ENCODE measurements at regions not wholly inside any gene's neighbourhood (a gene's known extent, or its start where the extent isn't known, plus 50 kb on each side); places are given as distances from the start of the nearest gene placed in this dataset.
A peak's percentile ranks its signal among the peaks of the same experiment; 100 is the strongest.
"Not testable (repeated sequence)": the region's sequence is repeated elsewhere in the genome, so short reads cannot be mapped to it uniquely, and the experiment has no call there.

DNA sequence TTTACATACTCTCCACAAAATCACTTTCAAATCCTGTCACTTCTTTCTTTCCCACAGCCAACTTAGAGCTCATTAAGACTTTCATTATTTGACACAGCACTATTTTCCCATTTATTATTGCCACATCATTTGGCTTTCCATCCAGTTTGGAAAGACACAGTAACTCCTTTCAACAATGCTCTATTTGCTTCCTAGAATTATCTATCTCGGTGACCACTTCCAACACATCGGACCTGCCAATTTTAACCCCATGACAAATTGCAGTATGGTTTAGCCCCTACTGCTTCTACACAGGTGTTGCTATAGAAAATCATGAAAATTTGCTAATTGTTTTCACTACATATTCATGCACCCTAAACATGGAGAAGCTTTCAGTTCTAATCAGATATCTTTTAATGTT lies 190.6 kb upstream of the COX7C start:
- no peaks in the 10 kb centered on the region for H3K9me3 ChIP-seq (ENCODE audit: control insufficient read depth, low read length)
- H3K9ac ChIP-seq (ENCODE audit: low read length), result no peak overlapping the region
- DNase-seq (ENCODE audit: low read depth), result no peak
- H3K4me3 ChIP-seq (ENCODE audit: low read length), result no peak overlapping the region
- H3K36me3 ChIP-seq (ENCODE audit: control insufficient read depth, insufficient read depth, low read length, severe bottlenecking), result no peaks in the 10 kb centered on the region
- H3K4me1 ChIP-seq (ENCODE audit: control insufficient read depth, insufficient read depth, low read length), result no peaks in the 10 kb centered on the region
- no peaks in the 10 kb centered on the region for H3K27me3 ChIP-seq (replicated peaks; ENCODE audit: control insufficient read depth, insufficient read depth, low read length)

DNA sequence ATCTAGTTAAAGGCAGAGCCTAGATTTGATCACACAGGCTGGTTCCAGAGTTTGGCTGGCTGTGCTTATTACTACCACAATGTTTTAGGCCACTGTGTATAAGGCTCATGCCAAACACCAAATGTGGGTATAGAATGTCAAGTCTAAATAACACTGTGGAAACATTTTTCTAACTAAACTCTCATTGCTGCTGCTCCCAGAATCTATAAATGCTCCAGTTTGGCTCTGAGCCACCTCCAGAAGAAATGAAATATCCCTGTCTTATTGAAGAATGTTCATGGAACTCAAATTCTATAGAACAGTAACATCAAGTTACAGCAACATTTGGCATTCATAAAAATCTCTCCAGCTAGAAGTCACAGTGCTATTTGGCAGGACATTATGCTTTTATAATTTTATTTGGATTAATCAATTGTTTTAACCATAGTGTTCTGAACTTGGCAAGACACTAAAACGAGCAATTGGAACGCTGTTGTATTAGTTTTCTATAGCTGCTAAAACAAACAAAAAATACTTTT lies 178.1 kb upstream of the COX7C start:
- Histone ChIP-seq H3K36me3 (ENCODE audit: control insufficient read depth, insufficient read depth, low read length, severe bottlenecking) (no peaks in the 10 kb centered on the region), H3K27me3 (replicated peaks; ENCODE audit: control insufficient read depth, insufficient read depth, low read length) (no peaks in the 10 kb centered on the region), H3K4me3 (ENCODE audit: low read length) (no peak overlapping the region), H3K9ac (ENCODE audit: low read length) (no peak overlapping the region), H3K4me1 (ENCODE audit: control insufficient read depth, insufficient read depth, low read length) (no peaks in the 10 kb centered on the region), H3K9me3 (ENCODE audit: control insufficient read depth, low read length) (no peaks in the 10 kb centered on the region)
- no peak for DNase-seq (ENCODE audit: low read depth)

DNA sequence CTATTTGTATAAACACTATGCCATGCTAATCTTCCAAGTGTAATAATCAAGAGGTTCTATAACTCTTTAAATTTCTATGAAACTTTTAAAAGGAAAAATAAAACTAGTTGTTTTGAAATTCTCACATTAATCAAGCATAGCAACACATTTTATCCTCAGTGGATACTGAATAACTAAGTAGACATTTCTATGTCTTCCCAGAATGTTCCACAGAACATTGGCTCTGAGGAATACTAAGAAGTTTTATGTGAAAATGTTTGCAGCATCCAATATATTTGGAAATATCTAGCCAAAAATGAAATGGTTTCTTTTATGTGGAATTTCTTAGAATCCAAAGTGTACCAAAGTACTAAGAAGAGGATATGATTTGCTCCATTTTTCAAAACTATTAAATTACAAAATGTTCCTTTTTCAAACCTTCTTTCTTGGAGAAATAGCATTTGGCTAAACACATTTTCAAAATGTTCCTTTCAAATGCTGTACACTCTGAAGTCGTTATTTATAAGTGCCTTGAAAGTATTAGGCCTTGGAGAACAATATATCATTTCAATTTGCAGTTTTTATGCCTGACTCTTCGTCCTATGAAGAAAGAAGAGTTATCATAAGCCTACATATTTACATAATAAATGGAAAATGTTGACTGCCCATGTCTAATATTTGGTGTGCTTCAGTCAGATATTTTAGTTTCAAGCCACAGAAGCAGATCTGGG lies 175.6 kb upstream of the COX7C start:
- Histone ChIP-seq H3K36me3 (ENCODE audit: control insufficient read depth, insufficient read depth, low read length, severe bottlenecking) (no peaks in the 10 kb centered on the region), H3K9me3 (ENCODE audit: control insufficient read depth, low read length) (no peaks in the 10 kb centered on the region), H3K4me3 (ENCODE audit: low read length) (no peak overlapping the region), H3K4me1 (ENCODE audit: control insufficient read depth, insufficient read depth, low read length) (no peaks in the 10 kb centered on the region), H3K9ac (ENCODE audit: low read length) (no peak overlapping the region), H3K27me3 (replicated peaks; ENCODE audit: control insufficient read depth, insufficient read depth, low read length) (no peaks in the 10 kb centered on the region)
- DNase-seq (ENCODE audit: low read depth), result no peak

DNA sequence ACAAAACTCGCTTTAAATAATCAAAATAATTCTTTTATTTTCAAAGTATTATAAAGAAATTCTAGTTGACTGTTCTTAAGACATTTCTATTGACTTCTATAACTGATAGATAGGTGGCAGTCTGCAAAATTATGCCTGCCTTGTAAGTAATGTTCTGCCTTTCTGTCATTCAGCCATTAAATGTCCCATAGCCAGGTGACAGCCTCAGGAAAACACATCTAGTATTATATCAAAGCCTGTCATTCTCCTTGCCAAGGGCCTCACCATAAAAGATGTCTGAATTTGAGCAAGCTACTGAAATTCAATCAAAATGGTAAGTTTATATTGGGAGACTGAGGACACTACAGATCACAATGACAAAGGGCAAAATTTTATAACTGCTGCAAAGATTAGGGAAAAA lies 170.4 kb upstream of the COX7C start:
- H3K4me3 ChIP-seq (ENCODE audit: low read length), result no peak overlapping the region
- no peaks in the 10 kb centered on the region for H3K27me3 ChIP-seq (replicated peaks; ENCODE audit: control insufficient read depth, insufficient read depth, low read length)
- no peaks in the 10 kb centered on the region for H3K36me3 ChIP-seq (ENCODE audit: control insufficient read depth, insufficient read depth, low read length, severe bottlenecking)
- H3K9me3 ChIP-seq (ENCODE audit: control insufficient read depth, low read length), result no peaks in the 10 kb centered on the region
- no peak overlapping the region for H3K9ac ChIP-seq (ENCODE audit: low read length)
- no peaks in the 10 kb centered on the region for H3K4me1 ChIP-seq (ENCODE audit: control insufficient read depth, insufficient read depth, low read length)
- DNase-seq (ENCODE audit: low read depth), result no peak

DNA sequence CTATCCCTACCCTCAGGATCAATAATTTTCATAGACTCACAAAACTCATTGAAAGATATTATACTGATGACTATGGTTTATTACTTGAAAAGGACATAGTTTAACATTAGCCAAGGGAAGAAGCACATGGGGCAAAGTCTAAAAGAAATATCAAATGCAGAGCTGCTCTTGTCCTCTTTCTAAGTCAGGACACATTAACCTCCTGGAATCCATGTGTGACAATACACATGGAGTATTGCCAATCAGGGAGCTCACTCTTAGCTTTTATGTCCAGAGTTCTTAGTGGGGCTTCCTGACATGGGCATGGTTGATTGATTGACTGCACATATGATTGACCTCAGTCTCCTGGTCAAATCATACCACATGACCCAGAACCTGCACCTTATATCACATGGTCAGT lies 165.5 kb upstream of the COX7C start:
- Histone ChIP-seq H3K9me3 (ENCODE audit: control insufficient read depth, low read length) (peaks cover 5% of the 10 kb centered on the region), H3K4me3 (ENCODE audit: low read length) (no peak overlapping the region), H3K27me3 (replicated peaks; ENCODE audit: control insufficient read depth, insufficient read depth, low read length) (no peaks in the 10 kb centered on the region), H3K4me1 (ENCODE audit: control insufficient read depth, insufficient read depth, low read length) (no peaks in the 10 kb centered on the region), H3K9ac (ENCODE audit: low read length) (no peak overlapping the region), H3K36me3 (ENCODE audit: control insufficient read depth, insufficient read depth, low read length, severe bottlenecking) (no peaks in the 10 kb centered on the region)
- DNase-seq (ENCODE audit: low read depth), result no peak

DNA sequence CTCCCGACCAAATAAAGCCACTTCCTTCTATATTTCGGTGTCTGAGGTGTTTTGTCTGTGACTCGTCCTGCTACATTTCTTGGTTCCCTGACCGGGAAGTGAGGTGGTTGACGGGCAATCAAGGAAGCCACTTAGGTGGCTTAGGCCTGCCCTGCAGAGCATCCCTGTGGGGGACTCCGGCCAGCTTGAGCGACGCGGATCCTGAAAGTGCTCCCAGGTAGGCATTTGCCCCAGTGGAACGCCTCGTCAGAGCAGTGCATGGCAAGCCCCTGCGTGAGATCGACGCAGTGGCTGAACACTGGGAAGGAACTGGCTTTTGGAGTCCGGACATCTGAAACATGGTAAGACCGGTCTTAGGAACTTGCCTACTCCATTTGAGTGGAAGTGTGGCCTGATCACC lies 157.2 kb upstream of the COX7C start:
- no peak for DNase-seq (ENCODE audit: low read depth)
- Histone ChIP-seq H3K36me3 (ENCODE audit: control insufficient read depth, insufficient read depth, low read length, severe bottlenecking) (no peaks in the 10 kb centered on the region), H3K9me3 (ENCODE audit: control insufficient read depth, low read length) (peaks cover 12% of the 10 kb centered on the region)

DNA sequence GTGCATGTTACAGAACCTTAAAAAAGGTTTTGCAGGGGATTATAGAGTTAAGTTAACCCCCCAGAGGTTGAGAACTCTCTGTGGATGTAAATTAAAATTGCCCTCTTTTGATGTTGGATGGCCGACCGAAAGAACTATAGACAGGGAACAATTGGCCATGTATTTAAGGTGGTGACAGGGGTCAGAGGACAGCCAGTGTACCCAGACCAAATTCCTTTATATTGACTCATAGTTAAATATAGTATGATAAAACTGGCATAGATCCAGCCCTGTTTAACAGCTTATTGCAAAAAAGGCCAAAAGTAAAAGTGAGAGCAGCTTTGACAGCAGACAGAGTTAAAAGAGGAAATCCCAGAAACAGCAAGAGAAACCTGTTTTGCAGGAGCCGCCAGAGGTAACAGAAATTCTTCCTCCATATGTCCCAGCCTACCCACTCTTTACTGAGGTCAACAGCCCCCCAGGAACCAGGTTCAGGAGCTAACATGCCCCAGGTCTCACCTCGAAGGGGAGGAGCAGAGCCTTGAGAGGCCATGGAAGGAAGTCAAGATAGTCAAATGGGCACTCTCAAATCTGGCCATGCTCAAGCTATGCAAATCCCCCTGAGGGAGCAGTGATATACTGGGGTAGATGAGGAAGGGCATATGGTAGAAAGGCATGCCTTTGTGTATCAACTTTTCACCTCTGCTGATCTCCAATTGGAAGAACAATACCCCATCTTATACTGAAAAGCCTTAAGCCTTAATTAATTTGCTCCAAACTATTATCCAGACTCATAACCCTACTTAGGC lies 156.4 kb upstream of the COX7C start:
- H3K27me3 ChIP-seq (replicated peaks; ENCODE audit: control insufficient read depth, insufficient read depth, low read length), result no peaks in the 10 kb centered on the region
- peak; percentile 1 for DNase-seq (ENCODE audit: low read depth)
- no peak overlapping the region for H3K9ac ChIP-seq (ENCODE audit: low read length)
- no peaks in the 10 kb centered on the region for H3K36me3 ChIP-seq (ENCODE audit: control insufficient read depth, insufficient read depth, low read length, severe bottlenecking)
- H3K4me3 ChIP-seq (ENCODE audit: low read length), result no peak overlapping the region
- H3K4me1 ChIP-seq (ENCODE audit: control insufficient read depth, insufficient read depth, low read length), result peaks cover 10% of the 10 kb centered on the region
- peaks cover 12% of the 10 kb centered on the region for H3K9me3 ChIP-seq (ENCODE audit: control insufficient read depth, low read length)

More for the DNA sequence above, 157.2 kb upstream of the COX7C start:
- no peaks in the 10 kb centered on the region for H3K27me3 ChIP-seq (replicated peaks; ENCODE audit: control insufficient read depth, insufficient read depth, low read length)
- H3K4me3 ChIP-seq (ENCODE audit: low read length), result no peak overlapping the region
- H3K4me1 ChIP-seq (ENCODE audit: control insufficient read depth, insufficient read depth, low read length), result peaks cover 10% of the 10 kb centered on the region
- H3K9ac ChIP-seq (ENCODE audit: low read length), result no peak overlapping the region

DNA sequence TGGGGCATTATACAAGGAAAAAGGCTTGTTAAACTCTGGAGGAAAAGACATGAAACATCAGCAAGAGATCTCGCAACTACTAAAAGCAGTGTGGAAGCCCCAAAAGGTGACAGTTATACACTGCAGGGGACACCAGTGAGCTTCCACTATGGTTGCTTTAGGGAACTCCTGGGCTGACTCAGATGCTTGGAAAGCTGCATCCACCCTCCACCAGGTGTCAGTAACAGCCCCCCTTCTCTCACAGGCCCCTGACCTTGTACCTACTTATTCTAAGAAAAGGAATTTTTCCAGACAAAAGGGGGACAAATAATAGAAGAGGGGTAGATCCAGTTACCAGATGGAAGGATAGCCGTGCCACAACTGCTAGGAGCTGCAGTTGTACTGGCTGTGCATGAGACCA lies 154.4 kb upstream of the COX7C start:
- no peak for DNase-seq (ENCODE audit: low read depth)
- H3K9me3 ChIP-seq (ENCODE audit: control insufficient read depth, low read length), result peaks cover 11% of the 10 kb centered on the region
- no peaks in the 10 kb centered on the region for H3K36me3 ChIP-seq (ENCODE audit: control insufficient read depth, insufficient read depth, low read length, severe bottlenecking)
- H3K4me1 ChIP-seq (ENCODE audit: control insufficient read depth, insufficient read depth, low read length), result peaks cover 10% of the 10 kb centered on the region
- H3K9ac ChIP-seq (ENCODE audit: low read length), result no peak overlapping the region
- no peaks in the 10 kb centered on the region for H3K27me3 ChIP-seq (replicated peaks; ENCODE audit: control insufficient read depth, insufficient read depth, low read length)
- H3K4me3 ChIP-seq (ENCODE audit: low read length), result no peak overlapping the region

DNA sequence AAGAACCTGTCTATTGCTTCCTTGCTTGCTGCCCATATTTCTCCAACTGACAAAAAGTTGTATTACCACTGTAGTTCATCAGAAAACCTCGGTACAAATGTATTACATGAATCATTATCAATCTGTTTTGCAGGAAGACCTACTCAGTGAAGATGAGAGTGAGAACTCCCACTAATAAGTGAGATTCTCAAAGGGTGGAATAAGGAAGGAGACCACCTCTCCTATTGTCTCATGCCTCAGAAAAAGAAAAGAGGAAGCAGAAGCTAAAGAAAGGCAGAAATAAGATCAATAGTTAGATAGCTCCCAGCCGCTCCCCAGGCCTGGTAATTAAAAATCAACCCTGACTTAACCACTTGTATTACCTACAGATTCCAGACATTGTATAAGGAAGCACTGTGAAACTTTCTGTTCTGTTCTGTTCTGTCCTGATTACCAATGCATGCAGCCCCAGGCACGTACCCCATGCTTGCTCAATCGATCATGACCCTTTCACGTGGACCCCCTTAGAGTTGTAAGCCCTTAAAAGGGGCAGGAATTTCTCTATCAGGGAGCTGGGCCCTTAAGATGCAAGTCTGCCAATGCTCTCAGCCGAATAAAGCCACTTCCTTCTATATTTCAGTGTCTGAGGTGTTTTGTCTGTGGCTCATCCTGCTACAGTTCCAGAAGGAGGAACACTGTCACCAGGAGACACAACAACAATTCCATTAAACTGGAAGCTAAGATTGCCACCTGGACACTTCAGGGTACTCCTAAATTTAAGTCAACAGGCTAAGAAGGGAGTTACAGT lies 152.5 kb upstream of the COX7C start:
- Histone ChIP-seq H3K9me3 (ENCODE audit: control insufficient read depth, low read length) (peaks cover 11% of the 10 kb centered on the region), H3K4me3 (ENCODE audit: low read length) (no peak overlapping the region), H3K27me3 (replicated peaks; ENCODE audit: control insufficient read depth, insufficient read depth, low read length) (no peaks in the 10 kb centered on the region), H3K9ac (ENCODE audit: low read length) (no peak overlapping the region), H3K4me1 (ENCODE audit: control insufficient read depth, insufficient read depth, low read length) (peaks cover 10% of the 10 kb centered on the region), H3K36me3 (ENCODE audit: control insufficient read depth, insufficient read depth, low read length, severe bottlenecking) (no peaks in the 10 kb centered on the region)
- no peak for DNase-seq (ENCODE audit: low read depth)

DNA sequence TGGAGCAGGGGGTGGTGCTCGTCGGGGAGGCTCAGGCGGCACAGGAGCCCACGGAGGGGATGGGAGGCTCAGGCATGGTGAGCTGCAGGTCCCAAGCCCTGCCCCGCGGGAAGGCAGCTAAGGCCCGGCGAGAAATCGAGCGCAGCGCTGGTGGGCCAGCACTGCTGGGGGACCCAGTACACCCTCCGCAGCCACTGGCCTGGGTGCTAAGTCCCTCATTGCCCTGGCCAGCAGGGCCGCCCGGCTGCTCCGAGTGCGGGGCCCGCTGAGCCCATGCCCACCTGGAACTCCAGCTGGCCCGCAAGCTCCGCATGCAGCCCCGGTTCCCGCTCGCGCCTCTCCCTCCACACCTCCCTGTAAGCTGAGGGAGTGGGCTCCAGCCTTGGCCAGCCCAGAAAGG lies 151.0 kb upstream of the COX7C start:
- not testable (repeated sequence) for H3K36me3 ChIP-seq (ENCODE audit: control insufficient read depth, insufficient read depth, low read length, severe bottlenecking); DNase-seq (ENCODE audit: low read depth)

DNA sequence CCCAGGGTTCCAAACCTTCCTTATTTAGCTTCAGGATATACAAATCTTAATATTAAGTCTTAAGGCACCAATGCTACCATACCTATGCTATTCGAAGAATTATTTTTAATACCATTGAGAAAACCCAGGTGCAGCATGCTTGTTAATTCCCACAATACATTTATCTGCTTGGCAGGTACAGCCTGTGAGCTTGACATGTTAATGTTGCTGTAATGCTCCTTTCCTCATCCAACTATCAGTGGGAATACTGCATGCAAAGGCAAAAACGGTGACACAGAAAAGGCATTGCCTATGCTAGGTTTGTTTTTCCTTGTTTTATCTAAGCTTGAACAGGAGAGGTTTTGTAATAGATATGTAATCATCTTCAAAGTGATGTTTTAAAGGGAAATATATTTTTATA lies 135.7 kb upstream of the COX7C start:
- Histone ChIP-seq H3K9ac (ENCODE audit: low read length) (no peak overlapping the region), H3K36me3 (ENCODE audit: control insufficient read depth, insufficient read depth, low read length, severe bottlenecking) (no peaks in the 10 kb centered on the region), H3K27me3 (replicated peaks; ENCODE audit: control insufficient read depth, insufficient read depth, low read length) (no peaks in the 10 kb centered on the region)

More for the DNA sequence above, 151.0 kb upstream of the COX7C start:
- not testable (repeated sequence) for H3K4me3 ChIP-seq (ENCODE audit: low read length); H3K4me1 ChIP-seq (ENCODE audit: control insufficient read depth, insufficient read depth, low read length); H3K27me3 ChIP-seq (replicated peaks; ENCODE audit: control insufficient read depth, insufficient read depth, low read length); H3K9ac ChIP-seq (ENCODE audit: low read length)
- peaks cover 11% of the 10 kb centered on the region for H3K9me3 ChIP-seq (ENCODE audit: control insufficient read depth, low read length)

More for the DNA sequence above, 135.7 kb upstream of the COX7C start:
- H3K4me3 ChIP-seq (ENCODE audit: low read length), result no peak overlapping the region
- DNase-seq (ENCODE audit: low read depth), result no peak
- no peaks in the 10 kb centered on the region for H3K4me1 ChIP-seq (ENCODE audit: control insufficient read depth, insufficient read depth, low read length)
- no peaks in the 10 kb centered on the region for H3K9me3 ChIP-seq (ENCODE audit: control insufficient read depth, low read length)

Measured in adipocyte (in vitro differentiated cells).